Mesendoderm (in vitro differentiated cells): ENCODE measurements at regions not wholly inside any gene's neighbourhood (a gene's known extent, or its start where the extent isn't known, plus 50 kb on each side); places are given as distances from the start of the nearest gene placed in this dataset.
A peak's percentile ranks its signal among the peaks of the same experiment; 100 is the strongest.

Experiments used
- DNase-seq: peaks from one replicate; pipeline ENCODE4 v3.0.0; 2013
- H2AK5ac ChIP-seq: 2 replicates; pipeline ENCODE4 v1.6.1; 2013; ENCODE audit warnings: low read length, inconsistent platforms
- H2BK120ac ChIP-seq: 2 replicates; pipeline ENCODE4 v1.6.1; 2013; ENCODE audit warnings: low read depth, mild to moderate bottlenecking, low read length, moderate library complexity, mixed read lengths
- H2BK15ac ChIP-seq: replicated peaks from 2 replicates; pipeline ENCODE4 v1.6.1; 2013; ENCODE audit warnings: low read depth, mild to moderate bottlenecking, moderate library complexity
- H2BK5ac ChIP-seq: 2 replicates; pipeline ENCODE4 v1.6.1; 2013; ENCODE audit warnings: low read length, inconsistent platforms
- H3K18ac ChIP-seq: 2 replicates; pipeline ENCODE4 v1.6.1; 2013; ENCODE audit warnings: mild to moderate bottlenecking, low read length, mixed read lengths
- H3K23ac ChIP-seq: one replicate; pipeline ENCODE4 v1.6.1; 2013; ENCODE audit warnings: low read length
- H3K27ac ChIP-seq: 2 replicates; pipeline ENCODE4 v1.5.1; 2013; ENCODE audit warnings: low read depth, mild to moderate bottlenecking, inconsistent platforms, low read length, moderate library complexity
- H3K27me3 ChIP-seq: 2 replicates; pipeline ENCODE4 v1.6.1; 2013; ENCODE audit warnings: low read length, control low read depth, mild to moderate bottlenecking, inconsistent platforms; ENCODE audit not compliant: insufficient read depth, poor library complexity
- H3K36me3 ChIP-seq: 2 replicates; pipeline ENCODE4 v1.6.1; 2013; ENCODE audit warnings: low read length, inconsistent platforms; ENCODE audit not compliant: control insufficient read depth, insufficient read depth
- H3K4ac ChIP-seq: one replicate; pipeline ENCODE4 v1.6.1; 2013; ENCODE audit warnings: low read depth, mild to moderate bottlenecking, low read length, moderate library complexity
- H3K4me1 ChIP-seq: 2 replicates; pipeline ENCODE4 v1.6.1; 2013; ENCODE audit warnings: low read depth, low read length, inconsistent platforms; ENCODE audit not compliant: control insufficient read depth
- H3K4me2 ChIP-seq: 2 replicates; pipeline ENCODE4 v1.6.1; 2013; ENCODE audit warnings: low read length
- H3K4me3 ChIP-seq: 2 replicates; pipeline ENCODE4 v1.5.1; 2013; ENCODE audit warnings: mild to moderate bottlenecking, low read length
- H3K56ac ChIP-seq: one replicate; pipeline ENCODE4 v1.6.1; 2013; ENCODE audit warnings: low read length
- H3K79me1 ChIP-seq: 2 replicates; pipeline ENCODE4 v1.6.1; 2013; ENCODE audit warnings: low read length, inconsistent platforms
- H3K79me2 ChIP-seq: 2 replicates; pipeline ENCODE4 v1.6.1; 2013; ENCODE audit warnings: mild to moderate bottlenecking, low read length; ENCODE audit not compliant: control insufficient read depth, insufficient read depth
- H3K9ac ChIP-seq: 2 replicates; pipeline ENCODE4 v1.6.1; 2013; ENCODE audit warnings: low read length, inconsistent platforms
- H4K5ac ChIP-seq: one replicate; pipeline ENCODE4 v1.6.1; 2013; ENCODE audit warnings: low read length
- H4K8ac ChIP-seq: one replicate; pipeline ENCODE4 v1.6.1; 2013; ENCODE audit warnings: low read depth, mild to moderate bottlenecking, control low read depth, low read length, moderate library complexity
- WGBS: extraction: QIAGEN DNeasy Blood & Tissue Kit; methylation state at CpG from one replicate; pipeline ENCODE4 v1.1.7; 2013; ENCODE audit warnings: low lambda C conversion rate, missing lambda C conversion rate; ENCODE audit not compliant: insufficient coverage; ENCODE audit errors: extremely low coverage; 5-methylcytosine and 5-hydroxymethylcytosine counted together

- H4K8ac ChIP-seq = no peak overlapping the region
- H2BK120ac ChIP-seq = no peak overlapping the region
- no peak overlapping the region for H3K4ac ChIP-seq
- H3K79me1 ChIP-seq = no peaks in the 10 kb centered on the region
- H3K27ac ChIP-seq = no peak overlapping the region
- no peak overlapping the region for H3K23ac ChIP-seq
- no peak overlapping the region for H2AK5ac ChIP-seq
- H3K36me3 ChIP-seq = no peaks in the 10 kb centered on the region
- H3K4me2 ChIP-seq = no peak overlapping the region
- H3K27me3 ChIP-seq = no peaks in the 10 kb centered on the region
- DNase-seq = no peak
- no peak overlapping the region for H3K9ac ChIP-seq
- H2BK5ac ChIP-seq = no peak overlapping the region
- WGBS = no CpG with 5 or more reads among the region's 2 CpGs
- H3K79me2 ChIP-seq = no peaks in the 10 kb centered on the region
- H4K5ac ChIP-seq = no peak overlapping the region
- H3K4me3 ChIP-seq = no peak overlapping the region
- H3K18ac ChIP-seq = no peak overlapping the region
- H3K4me1 ChIP-seq = no peaks in the 10 kb centered on the region
- H2BK15ac ChIP-seq = no peak overlapping the region
- no peak overlapping the region for H3K56ac ChIP-seq
Measured at GRCh38 chr9:86816366-86816765, 130.9 kb downstream of the GAS1 start.

DNA sequence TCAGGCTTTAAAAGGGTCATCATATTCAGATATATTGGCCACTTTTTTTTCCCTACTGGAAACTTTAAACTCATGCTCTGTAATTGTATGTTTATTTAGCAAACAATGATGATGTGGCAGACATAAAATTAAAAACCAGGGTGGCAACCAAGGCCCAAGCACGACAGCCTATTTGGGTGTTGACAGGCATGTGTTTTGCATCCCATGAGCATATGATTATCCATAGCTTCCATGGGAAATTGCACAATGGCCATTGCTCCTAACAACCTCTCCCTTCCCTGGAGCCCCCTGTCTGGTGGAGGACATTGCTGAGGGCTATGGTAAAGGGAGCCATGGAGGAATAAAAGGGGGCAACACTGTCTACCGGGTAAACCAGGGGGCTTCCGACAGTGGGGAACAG is 134.7 kb downstream of the GAS1 start:
- Histone ChIP-seq H3K56ac (no peak overlapping the region), H3K27ac (no peak overlapping the region), H3K27me3 (no peaks in the 10 kb centered on the region), H2BK5ac (no peak overlapping the region), H3K36me3 (no peaks in the 10 kb centered on the region), H4K5ac (no peak overlapping the region), H2BK15ac (no peak overlapping the region), H3K4me1 (no peaks in the 10 kb centered on the region), H3K4me2 (no peak overlapping the region), H3K23ac (no peak overlapping the region), H3K9ac (no peak overlapping the region), H2AK5ac (no peak overlapping the region), H4K8ac (no peak overlapping the region), H3K79me1 (no peaks in the 10 kb centered on the region), H3K4me3 (no peak overlapping the region), H3K79me2 (no peaks in the 10 kb centered on the region), H3K4ac (no peak overlapping the region), H2BK120ac (no peak overlapping the region), H3K18ac (no peak overlapping the region)
- WGBS = no CpG with 5 or more reads among the region's 3 CpGs
- DNase-seq = no peak

GRCh38 chr9:86809759-86810367 is 137.4 kb downstream of the GAS1 start:
- H3K4me2 ChIP-seq = no peak overlapping the region
- WGBS = no CpG with 5 or more reads among the region's 9 CpGs
- H2AK5ac ChIP-seq = no peak overlapping the region
- H4K5ac ChIP-seq = no peak overlapping the region
- H2BK15ac ChIP-seq = no peak overlapping the region
- no peak overlapping the region for H3K4me3 ChIP-seq
- H3K9ac ChIP-seq = no peak overlapping the region
- no peak overlapping the region for H3K27ac ChIP-seq
- H3K36me3 ChIP-seq = no peaks in the 10 kb centered on the region
- H2BK5ac ChIP-seq = no peak overlapping the region
- H3K23ac ChIP-seq = no peak overlapping the region
- H3K79me2 ChIP-seq = no peaks in the 10 kb centered on the region
- peak; percentile 48 for DNase-seq
- no peak overlapping the region for H3K4ac ChIP-seq
- no peaks in the 10 kb centered on the region for H3K4me1 ChIP-seq
- no peak overlapping the region for H4K8ac ChIP-seq
- H3K27me3 ChIP-seq = no peaks in the 10 kb centered on the region
- no peaks in the 10 kb centered on the region for H3K79me1 ChIP-seq
- H3K18ac ChIP-seq = no peak overlapping the region
- no peak overlapping the region for H2BK120ac ChIP-seq
- H3K56ac ChIP-seq = no peak overlapping the region

- Histone ChIP-seq H4K5ac (no peak overlapping the region), H3K18ac (no peak overlapping the region), H3K4me3 (no peak overlapping the region), H2AK5ac (no peak overlapping the region), H3K79me1 (no peaks in the 10 kb centered on the region), H3K27me3 (no peaks in the 10 kb centered on the region), H3K36me3 (no peaks in the 10 kb centered on the region), H3K27ac (no peak overlapping the region), H2BK120ac (no peak overlapping the region), H3K23ac (no peak overlapping the region), H3K9ac (no peak overlapping the region), H3K4ac (no peak overlapping the region), H4K8ac (no peak overlapping the region), H3K79me2 (no peaks in the 10 kb centered on the region), H3K4me1 (no peaks in the 10 kb centered on the region), H2BK15ac (no peak overlapping the region), H3K4me2 (no peak overlapping the region), H2BK5ac (no peak overlapping the region), H3K56ac (no peak overlapping the region)
- WGBS = no CpG with 5 or more reads among the region's 6 CpGs
- no peak for DNase-seq
Measured at GRCh38 chr9:86809151-86809550, 138.2 kb downstream of the GAS1 start.

- no CpG with 5 or more reads among the region's 16 CpGs for WGBS
- H2BK120ac ChIP-seq = no peak overlapping the region
- H2BK5ac ChIP-seq = no peak overlapping the region
- no peak overlapping the region for H2BK15ac ChIP-seq
- H3K27me3 ChIP-seq = no peaks in the 10 kb centered on the region
- H4K5ac ChIP-seq = no peak overlapping the region
- H3K27ac ChIP-seq = no peak overlapping the region
- H3K4ac ChIP-seq = no peak overlapping the region
- no peak overlapping the region for H4K8ac ChIP-seq
- no peak overlapping the region for H3K4me3 ChIP-seq
- H3K23ac ChIP-seq = peak overlapping the region; percentile 18
- H3K4me1 ChIP-seq = no peaks in the 10 kb centered on the region
- no peaks in the 10 kb centered on the region for H3K79me1 ChIP-seq
- peak overlapping the region; percentile 39 for H3K56ac ChIP-seq
- no peaks in the 10 kb centered on the region for H3K36me3 ChIP-seq
- no peaks in the 10 kb centered on the region for H3K79me2 ChIP-seq
- DNase-seq = peak; percentile 35
- H3K18ac ChIP-seq = no peak overlapping the region
- H2AK5ac ChIP-seq = no peak overlapping the region
- H3K4me2 ChIP-seq = no peak overlapping the region
- H3K9ac ChIP-seq = no peak overlapping the region
Measured at GRCh38 chr9:86807367-86807976, 139.8 kb downstream of the GAS1 start.

GRCh38 chr9:86804011-86804410 is 143.3 kb downstream of the GAS1 start:
- H2BK15ac ChIP-seq = no peak overlapping the region
- no peaks in the 10 kb centered on the region for H3K79me2 ChIP-seq
- no peak overlapping the region for H2BK5ac ChIP-seq
- H3K27me3 ChIP-seq = no peaks in the 10 kb centered on the region
- H3K18ac ChIP-seq = no peak overlapping the region
- H3K36me3 ChIP-seq = no peaks in the 10 kb centered on the region
- H3K4me2 ChIP-seq = no peak overlapping the region
- no peak overlapping the region for H3K4me3 ChIP-seq
- H4K5ac ChIP-seq = no peak overlapping the region
- no peak overlapping the region for H4K8ac ChIP-seq
- H3K9ac ChIP-seq = no peak overlapping the region
- DNase-seq = no peak
- no CpG with 5 or more reads among the region's 3 CpGs for WGBS
- H3K56ac ChIP-seq = no peak overlapping the region
- H3K4me1 ChIP-seq = no peaks in the 10 kb centered on the region
- no peaks in the 10 kb centered on the region for H3K79me1 ChIP-seq
- H2AK5ac ChIP-seq = no peak overlapping the region
- no peak overlapping the region for H3K23ac ChIP-seq
- no peak overlapping the region for H3K27ac ChIP-seq
- no peak overlapping the region for H2BK120ac ChIP-seq
- no peak overlapping the region for H3K4ac ChIP-seq
